OCI-LY3 (cell line): ENCODE measurements at regions not wholly inside any gene's neighbourhood (a gene's known extent, or its start where the extent isn't known, plus 50 kb on each side); places are given as distances from the start of the nearest gene placed in this dataset.

Experiments
- EZH2phosphoT487 ChIP-seq: fragments of 200-600 bp; shearing (Covaris generic); IDR thresholded peaks from 2 replicates; pipeline ENCODE4 v1.6.1; 2018; ENCODE audit warnings: antibody characterized with exemption, mixed run types, low read depth
- TF ChIP-seq, protein P1 (sequence below): fragments of 200-600, 300-600 bp; sonication (generic); IDR thresholded peaks from 2 replicates; pipeline ENCODE4 v1.5.1; 2014; ENCODE audit warnings: antibody characterized with exemption, low read length, low read depth

DNA sequence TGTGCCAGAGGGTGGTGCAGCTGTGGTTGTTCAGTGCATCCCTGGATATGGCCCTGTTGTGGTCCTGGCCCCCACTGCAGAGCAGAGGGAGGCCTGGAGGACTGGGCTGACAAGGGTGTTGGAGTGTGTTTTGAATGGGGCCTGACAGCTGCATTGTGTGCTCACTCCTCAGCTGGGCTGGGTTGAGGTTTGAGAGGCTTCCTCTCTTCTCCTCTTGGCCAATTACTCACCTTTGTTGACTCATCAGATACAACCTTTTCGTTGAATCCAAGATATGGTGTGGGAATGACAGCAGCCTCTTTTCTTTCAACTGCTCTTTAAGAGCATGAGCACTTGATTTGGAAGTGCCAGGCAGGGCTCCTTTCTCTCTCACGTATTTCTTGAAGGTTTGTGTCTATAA, 228.5 kb upstream of the COBL start:
- TF ChIP-seq, protein P1, sequence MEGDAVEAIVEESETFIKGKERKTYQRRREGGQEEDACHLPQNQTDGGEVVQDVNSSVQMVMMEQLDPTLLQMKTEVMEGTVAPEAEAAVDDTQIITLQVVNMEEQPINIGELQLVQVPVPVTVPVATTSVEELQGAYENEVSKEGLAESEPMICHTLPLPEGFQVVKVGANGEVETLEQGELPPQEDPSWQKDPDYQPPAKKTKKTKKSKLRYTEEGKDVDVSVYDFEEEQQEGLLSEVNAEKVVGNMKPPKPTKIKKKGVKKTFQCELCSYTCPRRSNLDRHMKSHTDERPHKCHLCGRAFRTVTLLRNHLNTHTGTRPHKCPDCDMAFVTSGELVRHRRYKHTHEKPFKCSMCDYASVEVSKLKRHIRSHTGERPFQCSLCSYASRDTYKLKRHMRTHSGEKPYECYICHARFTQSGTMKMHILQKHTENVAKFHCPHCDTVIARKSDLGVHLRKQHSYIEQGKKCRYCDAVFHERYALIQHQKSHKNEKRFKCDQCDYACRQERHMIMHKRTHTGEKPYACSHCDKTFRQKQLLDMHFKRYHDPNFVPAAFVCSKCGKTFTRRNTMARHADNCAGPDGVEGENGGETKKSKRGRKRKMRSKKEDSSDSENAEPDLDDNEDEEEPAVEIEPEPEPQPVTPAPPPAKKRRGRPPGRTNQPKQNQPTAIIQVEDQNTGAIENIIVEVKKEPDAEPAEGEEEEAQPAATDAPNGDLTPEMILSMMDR: no peak
- TF ChIP-seq EZH2phosphoT487: no peak
